Panc1 (cell line): ENCODE measurements at regions not wholly inside any gene's neighbourhood (a gene's known extent, or its start where the extent isn't known, plus 50 kb on each side); places are given as distances from the start of the nearest gene placed in this dataset.

Experiments
- CTCF ChIP-seq: fragments of 450-650 bp; IDR thresholded peaks from 2 replicates; pipeline ENCODE4 v1.5.1; 2017; ENCODE audit warnings: mild to moderate bottlenecking
- POLR2AphosphoS5 ChIP-seq: IDR thresholded peaks from 2 replicates; pipeline ENCODE4 v1.6.1; 2012; ENCODE audit warnings: mild to moderate bottlenecking, low read depth, low read length, moderate library complexity

DNA sequence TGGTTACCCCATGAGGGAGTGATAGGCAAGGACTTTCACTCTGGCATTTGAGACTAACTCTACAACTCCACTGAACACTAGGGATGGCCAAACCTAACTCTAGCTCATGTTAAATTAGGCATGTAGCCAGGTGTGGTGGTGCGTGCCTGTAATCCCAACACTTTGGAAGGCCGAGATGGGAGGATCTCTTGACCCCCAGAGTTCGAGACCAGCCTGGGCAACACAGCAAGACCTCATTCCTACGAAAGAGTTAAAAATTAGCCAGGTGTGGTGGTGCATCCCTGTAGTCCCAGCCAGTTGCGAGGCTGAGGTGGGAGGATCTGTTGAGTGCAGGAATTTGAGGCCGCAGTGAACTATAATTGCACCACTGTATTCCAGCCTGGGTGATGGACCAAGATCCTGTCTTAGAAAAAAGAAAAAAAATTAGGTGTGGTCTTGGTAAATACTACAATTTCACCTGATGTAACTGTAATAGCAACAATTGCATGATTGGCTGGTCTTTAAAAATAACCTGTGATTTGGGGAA lies 81.2 kb upstream of the ARHGAP29 start:
- TF ChIP-seq CTCF (no peak), POLR2AphosphoS5 (no peak)
